ENCODE measurements at regions not wholly inside any gene's neighbourhood (a gene's known extent, or its start where the extent isn't known, plus 50 kb on each side); places are given as distances from the start of the nearest gene placed in this dataset.

- Histone ChIP-seq H4K20me1 (replicated peaks; ENCODE audit: insufficient read depth) (no peaks in the 10 kb centered on the region), H3K4me1 (ENCODE audit: insufficient read depth) (no peaks in the 10 kb centered on the region), H2AFZ (peak overlapping the region; percentile 49; the same call in 1 of the 2 replicates), H3K4me2 (no peak overlapping the region), H3K36me3 (ENCODE audit: insufficient read depth) (no peaks in the 10 kb centered on the region), H3K79me2 (replicated peaks; ENCODE audit: insufficient read depth) (no peaks in the 10 kb centered on the region), H3K4me3 (no peak overlapping the region), H3K9me2 (ENCODE audit: insufficient read depth) (no peaks in the 10 kb centered on the region; the same call in 1 of the 2 replicates), H3F3A (replicated peaks; ENCODE audit: low read depth) (no peaks in the 10 kb centered on the region), H3K27me3 (ENCODE audit: insufficient read depth) (no peaks in the 10 kb centered on the region), H3K27ac (ENCODE audit: low read depth) (no peak overlapping the region)
- no peaks in the 10 kb centered on the region for H3K27me3 Mint-ChIP-seq (ENCODE audit: insufficient read depth, low read depth, poor library complexity)
- H3K36me3 Mint-ChIP-seq (ENCODE audit: low read depth): no peaks in the 10 kb centered on the region
- peak; percentile 2 for DNase-seq (ENCODE audit: low spot score)
- ATAC-seq: no peak
- no peak overlapping the region for H3K4me3 Mint-ChIP-seq
- TF ChIP-seq ZNF331 (CRISPR knock-in tag; IDR thresholded peaks at IDR 0.05; ENCODE audit: low read depth): no peak
- no peak for TF ChIP-seq REST (IDR thresholded peaks at IDR 0.05; ENCODE audit: unreplicated experiment)
- no peak for TF ChIP-seq ZNF114 (CRISPR knock-in tag; IDR thresholded peaks at IDR 0.05)
- TF ChIP-seq JUNB (IDR thresholded peaks at IDR 0.05; ENCODE audit: unreplicated experiment): no peak
- TF ChIP-seq STAT1 (IDR thresholded peaks at IDR 0.05; ENCODE audit: unreplicated experiment): no peak
- no peak for TF ChIP-seq EZH2 (IDR thresholded peaks at IDR 0.05; ENCODE audit: low read depth, unreplicated experiment)
- TF ChIP-seq NANOG (IDR thresholded peaks at IDR 0.05; ENCODE audit: borderline replicate concordance): no peak
- no peak for TF ChIP-seq ETS1 (IDR thresholded peaks at IDR 0.05)
- TF ChIP-seq EZH2phosphoT487 (IDR thresholded peaks at IDR 0.05; ENCODE audit: unreplicated experiment): no peak
- TF ChIP-seq CTCF (conservative IDR thresholded peaks at IDR 0.05; ENCODE audit: low read depth in 2 of 2): no peak
- TF ChIP-seq CREB1 (CRISPR knock-in tag; IDR thresholded peaks at IDR 0.05; ENCODE audit: low read depth): no peak
- no peak for TF ChIP-seq POLR2AphosphoS5 (IDR thresholded peaks at IDR 0.05; ENCODE audit: low read depth)
- TF ChIP-seq ZNF462 (CRISPR knock-in tag; IDR thresholded peaks at IDR 0.05): no peak
- no peaks in the 10 kb centered on the region for H3K9me3 Mint-ChIP-seq
- no peak overlapping the region for H3K27ac Mint-ChIP-seq
- peaks cover 6% of the 10 kb centered on the region; the same call in 2 of the 3 replicates for H3K4me1 Mint-ChIP-seq
These were observed 1064.3 kb downstream of the DIAPH3 start for GRCh38 chr13:59099182-59099974.

Measured in GM23338 (cell line).